Ishikawa (cell line): ENCODE measurements at regions not wholly inside any gene's neighbourhood (a gene's known extent, or its start where the extent isn't known, plus 50 kb on each side); places are given as distances from the start of the nearest gene placed in this dataset.

Experiments
- FOXM1 ChIP-seq: IDR thresholded peaks from 2 replicates; pipeline ENCODE4 v1.6.1; 2012; ENCODE audit warnings: low read depth, borderline replicate concordance
- TEAD4 ChIP-seq: IDR thresholded peaks from 2 replicates; pipeline ENCODE4 v1.6.1; 2012

- no peak for TF ChIP-seq FOXM1
- no peak for TF ChIP-seq TEAD4
Measured at GRCh38 chr2:215571689-215572088, 135.8 kb upstream of the FN1 start.
